NCI-H524 (cell line): ENCODE measurements at regions not wholly inside any gene's neighbourhood (a gene's known extent, or its start where the extent isn't known, plus 50 kb on each side); places are given as distances from the start of the nearest gene placed in this dataset.

Source experiments
- DNase-seq, 2 experiments: peaks; one replicate each; lab custom pipeline; 2025; lab: John Stamatoyannopoulos, UW

GRCh38 chr3:655824-656223 is 437.0 kb upstream of the CNTN6 start:
- no peak for DNase-seq

GRCh38 chr3:661356-661755 is 431.5 kb upstream of the CNTN6 start:
- no peak for DNase-seq

DNA sequence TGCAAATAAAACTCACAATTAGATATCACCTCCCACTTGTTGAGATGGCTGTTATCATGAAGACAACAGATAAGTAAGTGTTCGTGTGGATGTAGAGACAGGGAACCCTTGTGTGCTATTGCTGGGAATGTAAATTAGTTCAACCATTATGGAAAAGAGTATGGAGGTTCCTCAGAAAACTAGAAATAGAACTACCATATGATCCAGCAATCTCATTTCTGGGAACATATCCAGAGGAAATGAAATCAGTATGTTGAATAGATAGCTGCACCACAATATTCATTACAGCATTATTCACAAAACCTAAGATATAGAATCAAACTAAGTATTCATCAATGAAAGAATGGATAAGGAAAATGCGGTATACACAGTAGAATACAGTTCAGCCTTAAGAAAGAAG is 418.7 kb upstream of the CNTN6 start:
- no peak for DNase-seq

- DNase-seq, result no peak
These were observed 417.0 kb upstream of the CNTN6 start for GRCh38 chr3:675846-676245.

DNA sequence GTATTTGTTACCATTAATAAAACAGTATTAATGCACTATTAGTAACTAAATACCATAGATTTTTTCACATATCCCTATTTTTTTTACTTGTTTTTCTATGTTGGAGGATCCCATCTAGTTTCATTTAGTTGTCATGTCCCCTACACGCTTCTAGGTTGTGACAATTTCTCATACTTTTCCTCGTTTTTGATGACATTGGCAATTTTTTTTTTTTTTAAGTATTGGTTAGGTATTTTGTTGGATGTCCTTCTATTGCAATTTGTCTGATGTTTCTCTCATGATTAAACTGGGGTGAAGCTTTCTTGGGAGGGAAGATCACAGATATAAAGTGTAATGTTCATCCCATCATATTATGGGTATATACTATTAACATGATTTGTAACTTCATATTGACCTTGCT is 409.1 kb upstream of the CNTN6 start:
- no peak for DNase-seq

DNA sequence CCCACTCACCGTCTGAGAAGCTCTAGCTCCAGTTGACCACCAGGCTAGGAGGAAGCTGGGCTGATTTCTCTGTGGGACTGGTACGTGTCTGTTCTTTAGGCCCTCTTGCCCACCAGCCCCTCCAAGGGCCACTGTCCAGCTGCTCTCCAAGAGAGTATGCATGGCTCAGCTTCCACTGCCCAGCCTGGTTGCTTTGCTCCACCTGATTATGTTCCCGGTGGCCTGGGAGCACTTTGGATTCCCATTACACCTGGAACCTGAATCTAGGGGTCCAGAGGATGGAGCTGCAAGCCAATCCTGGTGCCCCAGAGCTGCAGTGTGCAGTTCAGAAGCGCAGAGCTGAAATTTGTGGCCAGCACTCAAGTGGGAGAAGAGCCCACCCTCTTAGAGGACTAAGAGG is 402.1 kb upstream of the CNTN6 start:
- no peak for DNase-seq

GRCh38 chr3:700514-700913 is 392.3 kb upstream of the CNTN6 start:
- DNase-seq, result no peak

DNA sequence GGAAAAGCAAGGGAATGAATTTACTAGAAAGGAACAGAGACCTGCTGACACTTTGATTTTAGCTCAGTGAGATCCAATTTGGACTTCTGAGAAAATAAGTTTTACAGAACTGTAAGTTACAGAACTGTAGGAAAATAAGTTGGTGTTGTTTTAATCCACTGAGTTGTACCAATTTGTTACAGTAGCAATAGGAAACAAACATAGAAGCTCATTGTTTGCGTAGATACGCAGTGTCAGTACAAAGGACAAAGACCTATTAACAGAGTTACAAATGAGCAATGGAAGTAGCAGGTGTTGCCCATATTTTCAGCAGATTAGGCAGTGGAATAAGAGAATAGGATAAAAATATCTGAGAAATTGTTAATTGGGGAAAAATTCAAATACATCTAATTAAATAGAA is 385.8 kb upstream of the CNTN6 start:
- DNase-seq, result no peak

GRCh38 chr3:713006-713621 is 379.7 kb upstream of the CNTN6 start:
- no peak for DNase-seq

GRCh38 chr3:713947-714620 is 378.7 kb upstream of the CNTN6 start:
- no peak for DNase-seq

DNA sequence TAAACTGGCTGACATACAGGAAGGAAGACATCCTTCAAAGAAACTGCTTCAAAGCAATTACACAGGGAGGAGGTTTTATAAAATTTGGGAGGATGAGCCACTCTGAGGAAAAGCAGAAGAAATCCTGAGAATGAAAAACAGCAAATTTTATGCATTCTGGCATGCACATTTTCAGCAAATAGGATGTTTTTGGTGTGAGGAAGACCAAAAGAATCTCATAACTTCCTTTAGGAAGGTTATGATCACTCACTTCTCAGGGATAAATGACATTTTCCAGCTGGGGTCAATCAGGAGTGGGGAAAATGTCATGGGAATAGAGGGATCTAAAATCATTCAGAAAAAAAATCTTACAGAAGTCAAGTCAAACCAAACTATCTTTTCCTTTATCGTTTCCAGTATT is 371.7 kb upstream of the CNTN6 start:
- no peak for DNase-seq

DNA sequence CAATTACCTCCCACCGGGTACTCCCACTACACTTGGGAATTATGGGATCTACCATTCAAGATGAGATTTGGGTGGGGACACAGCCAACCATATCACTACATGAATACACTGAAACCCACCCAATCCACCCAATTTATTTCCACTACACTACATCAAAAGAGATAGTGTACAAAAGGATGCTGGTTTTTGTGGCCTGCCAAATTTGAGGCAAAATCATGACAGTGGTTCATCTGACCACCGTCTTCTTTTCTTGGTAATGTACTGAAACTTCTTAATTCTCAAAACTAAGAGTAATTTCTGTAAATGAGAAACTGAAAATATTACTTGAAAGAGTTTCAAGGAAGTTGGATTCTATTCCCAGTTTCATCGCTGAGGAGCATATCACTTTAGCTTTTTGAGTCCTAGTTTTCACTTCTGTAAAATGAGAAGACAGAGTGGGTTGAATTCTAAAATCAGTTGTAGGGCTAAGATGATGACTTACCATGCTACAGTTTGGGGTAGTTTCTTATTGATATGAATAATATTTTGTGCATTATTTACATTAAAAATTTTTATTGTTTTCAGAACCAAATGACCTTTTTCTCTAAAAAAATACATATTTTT is 360.4 kb upstream of the CNTN6 start:
- no peak for DNase-seq

- no peak for DNase-seq
These were observed 359.5 kb upstream of the CNTN6 start for GRCh38 chr3:733313-733712.

GRCh38 chr3:757711-758110 is 335.1 kb upstream of the CNTN6 start:
- no peak for DNase-seq

GRCh38 chr3:759106-759505 is 333.7 kb upstream of the CNTN6 start:
- DNase-seq, result no peak

DNA sequence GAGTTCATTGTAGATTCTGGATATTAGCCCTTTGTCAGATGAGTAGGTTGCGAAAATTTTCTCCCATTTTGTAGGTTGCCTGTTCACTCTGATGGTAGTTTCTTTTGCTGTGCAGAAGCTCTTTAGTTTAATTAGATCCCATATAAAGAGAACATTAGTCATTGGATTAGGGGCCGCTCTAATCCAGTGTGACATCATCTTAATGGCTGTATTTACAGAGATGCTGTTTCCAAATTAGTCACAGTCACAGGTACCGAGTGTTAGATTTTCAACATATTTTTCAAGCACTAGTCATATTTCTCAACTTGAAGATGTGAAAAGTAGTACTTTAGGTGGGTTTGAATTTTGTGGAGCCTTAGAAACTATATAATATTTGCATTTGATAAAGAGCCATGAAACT is 319.4 kb upstream of the CNTN6 start:
- DNase-seq, result peak in 1 of 2 experiments; percentile 8

DNA sequence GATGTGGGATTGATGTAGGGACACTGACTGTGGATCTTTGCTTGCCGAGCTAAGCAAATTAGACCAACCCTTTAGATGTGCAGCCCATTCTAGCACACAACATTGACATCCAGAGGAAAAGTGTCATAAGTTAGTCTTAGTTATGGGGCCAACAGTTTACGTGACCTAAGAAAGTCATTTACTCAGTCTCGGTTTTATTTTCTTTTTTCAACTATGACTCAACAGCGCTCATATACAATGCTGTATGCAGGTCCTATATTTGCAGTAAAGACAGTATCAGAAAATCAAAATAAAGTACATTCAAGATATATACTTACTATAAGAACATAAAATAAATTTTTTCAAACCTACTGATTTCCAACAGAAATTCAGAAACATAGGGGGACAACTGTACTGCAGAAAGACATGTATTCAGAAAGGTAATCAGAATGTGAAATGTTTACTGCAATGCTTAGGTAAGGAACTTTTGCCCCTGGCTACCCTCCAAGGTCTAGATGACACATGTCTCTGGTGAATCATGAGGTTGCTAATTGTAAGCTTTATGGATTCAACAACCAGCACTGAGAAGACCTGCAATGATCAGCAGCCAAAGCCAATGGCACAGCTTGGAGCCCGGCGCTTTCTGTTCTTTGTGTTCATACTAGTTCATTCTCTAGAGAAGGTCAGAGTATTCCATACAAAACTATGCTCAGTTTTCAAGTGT is 317.5 kb upstream of the CNTN6 start:
- DNase-seq, result no peak

GRCh38 chr3:780505-780904 is 312.3 kb upstream of the CNTN6 start:
- no peak for DNase-seq

- no peak for DNase-seq
These were observed 301.4 kb upstream of the CNTN6 start for GRCh38 chr3:791442-791841.

DNA sequence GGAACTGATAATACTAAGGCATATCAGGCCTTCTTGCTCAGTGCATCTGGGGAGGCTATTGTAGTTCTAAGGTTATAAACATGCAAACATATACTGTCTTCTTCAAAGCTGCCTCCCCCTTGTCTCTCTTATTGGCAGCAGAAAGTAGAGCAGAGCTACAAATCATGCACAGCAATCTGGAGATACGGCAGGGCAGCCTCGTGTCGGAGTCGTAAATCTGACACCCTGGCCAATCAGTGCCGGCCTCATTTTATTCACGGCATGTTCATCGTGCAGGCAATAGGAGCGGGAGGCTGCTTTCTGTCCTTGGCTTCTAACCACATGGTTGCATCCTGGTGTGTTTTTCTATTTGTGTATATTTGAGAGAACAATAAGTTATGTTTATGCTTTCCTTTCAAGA is 300.2 kb upstream of the CNTN6 start:
- DNase-seq, result no peak

DNA sequence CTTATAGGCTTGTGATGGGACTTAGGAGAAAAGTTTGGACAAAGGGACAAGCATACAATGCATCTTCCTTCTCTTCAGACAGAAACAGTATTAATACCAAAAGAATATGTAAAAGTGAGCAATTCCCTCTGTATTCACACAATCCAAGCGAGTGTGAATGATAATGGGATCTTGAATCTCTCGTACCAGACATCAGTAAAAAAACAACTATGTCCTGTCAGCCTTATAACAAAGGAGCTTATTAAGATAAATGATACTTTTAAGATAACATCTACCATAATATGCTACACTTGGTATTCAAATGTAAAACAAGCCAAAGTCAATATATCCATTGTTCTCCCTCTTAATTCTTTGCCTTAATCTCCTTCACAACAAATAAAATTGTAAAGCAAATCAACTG is 288.6 kb upstream of the CNTN6 start:
- DNase-seq, result no peak

DNA sequence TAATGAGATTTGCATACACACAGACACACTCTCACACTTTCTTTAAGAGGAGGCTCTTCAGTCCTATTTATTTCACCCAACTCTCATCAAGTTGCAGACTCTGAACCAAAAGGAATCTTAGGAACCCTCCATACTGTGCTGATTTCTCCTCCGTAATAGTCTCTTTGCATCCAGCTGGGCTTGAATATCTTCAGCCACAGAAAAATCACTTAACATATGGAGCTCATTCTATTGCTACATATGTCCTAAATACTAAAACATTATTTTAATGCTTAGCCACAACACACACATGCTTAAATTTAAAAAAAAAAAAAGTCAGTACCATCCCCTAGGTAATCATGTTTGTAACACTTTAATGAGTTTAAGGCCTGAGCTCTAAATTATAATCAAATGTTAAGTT is 287.5 kb upstream of the CNTN6 start:
- peak in 1 of 2 experiments; percentile 46 for DNase-seq

- no peak for DNase-seq
These were observed 286.8 kb upstream of the CNTN6 start for GRCh38 chr3:806006-806405.
